ENCODE measurements at regions not wholly inside any gene's neighbourhood (a gene's known extent, or its start where the extent isn't known, plus 50 kb on each side); places are given as distances from the start of the nearest gene placed in this dataset.
"Not testable (repeated sequence)": the region's sequence is repeated elsewhere in the genome, so short reads cannot be mapped to it uniquely, and the experiment has no call there.

DNA sequence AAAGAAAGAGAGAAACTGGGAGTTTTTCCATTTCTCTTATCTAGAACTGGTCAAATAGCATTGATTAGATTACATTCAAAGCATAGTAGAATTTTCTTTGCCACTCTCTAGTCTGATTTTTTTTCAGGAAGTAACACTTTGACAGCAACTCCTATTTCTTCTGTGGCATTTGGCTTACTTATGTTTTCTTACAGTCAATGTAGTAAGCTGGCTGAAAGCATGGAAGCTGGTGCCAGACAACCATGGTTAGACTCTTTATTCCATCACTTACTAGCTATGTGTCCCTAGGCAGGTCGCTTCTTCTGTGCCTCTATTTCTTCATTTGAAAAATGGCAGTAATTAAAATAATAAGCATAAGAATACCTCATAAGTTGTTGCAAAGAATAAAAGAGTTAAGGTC lies 54.2 kb upstream of the OPRM1 start:
- DNase-seq (ENCODE audit: extremely low read depth in 1 of 2, low read depth in 1 of 2) = no peak

DNA sequence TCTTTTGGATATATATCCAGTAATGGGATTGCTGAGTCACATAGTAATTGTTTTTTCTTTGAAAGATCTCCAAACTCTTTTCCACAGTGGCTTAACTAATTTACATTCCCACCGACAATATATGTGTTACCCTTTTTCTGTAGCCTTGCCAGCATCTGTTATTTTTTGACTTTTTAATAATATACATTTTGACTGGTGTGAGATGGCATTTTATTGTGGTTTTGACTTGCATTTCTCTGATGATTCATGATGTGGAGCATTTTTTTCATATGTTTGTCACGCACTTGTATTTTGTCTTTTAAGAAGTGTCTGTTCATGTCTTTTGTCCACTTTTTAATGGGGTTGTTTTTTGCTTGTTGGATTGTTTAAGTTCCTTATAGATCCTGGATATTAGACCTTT lies 58.9 kb upstream of the OPRM1 start:
- DNase-seq (ENCODE audit: extremely low read depth in 1 of 2, low read depth in 1 of 2) = no peak

DNA sequence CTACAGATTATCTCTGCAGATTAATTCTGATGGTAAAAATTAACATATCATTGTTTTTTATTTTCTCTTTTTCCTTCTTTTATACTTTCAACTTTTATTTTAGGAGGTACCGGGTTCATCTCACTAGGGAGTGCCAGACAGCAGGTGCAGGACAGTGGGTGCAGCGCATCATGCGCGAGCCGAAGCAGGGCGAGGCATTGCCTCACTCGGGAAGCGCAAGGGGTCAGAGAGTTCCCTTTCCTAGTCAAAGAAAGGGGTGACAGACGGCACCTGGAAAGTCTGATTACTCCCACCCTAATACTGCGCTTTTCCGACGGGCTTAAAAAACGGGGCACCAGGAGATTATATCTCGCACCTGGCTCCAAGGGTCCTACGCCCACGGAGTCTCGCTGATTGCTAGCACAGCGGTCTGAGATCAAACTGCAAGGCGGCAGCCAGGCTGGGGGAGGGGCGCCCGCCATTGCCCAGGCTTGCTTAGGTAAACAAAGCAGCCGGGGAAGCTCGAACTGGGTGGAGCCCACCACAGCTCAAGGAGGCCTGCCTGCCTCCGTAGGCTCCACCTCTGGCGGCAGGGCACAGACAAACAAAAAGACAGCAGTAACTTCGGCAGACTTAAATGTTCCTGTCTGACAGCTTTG lies 60.0 kb upstream of the OPRM1 start:
- not testable (repeated sequence) for DNase-seq (ENCODE audit: extremely low read depth in 1 of 2, low read depth in 1 of 2)

DNA sequence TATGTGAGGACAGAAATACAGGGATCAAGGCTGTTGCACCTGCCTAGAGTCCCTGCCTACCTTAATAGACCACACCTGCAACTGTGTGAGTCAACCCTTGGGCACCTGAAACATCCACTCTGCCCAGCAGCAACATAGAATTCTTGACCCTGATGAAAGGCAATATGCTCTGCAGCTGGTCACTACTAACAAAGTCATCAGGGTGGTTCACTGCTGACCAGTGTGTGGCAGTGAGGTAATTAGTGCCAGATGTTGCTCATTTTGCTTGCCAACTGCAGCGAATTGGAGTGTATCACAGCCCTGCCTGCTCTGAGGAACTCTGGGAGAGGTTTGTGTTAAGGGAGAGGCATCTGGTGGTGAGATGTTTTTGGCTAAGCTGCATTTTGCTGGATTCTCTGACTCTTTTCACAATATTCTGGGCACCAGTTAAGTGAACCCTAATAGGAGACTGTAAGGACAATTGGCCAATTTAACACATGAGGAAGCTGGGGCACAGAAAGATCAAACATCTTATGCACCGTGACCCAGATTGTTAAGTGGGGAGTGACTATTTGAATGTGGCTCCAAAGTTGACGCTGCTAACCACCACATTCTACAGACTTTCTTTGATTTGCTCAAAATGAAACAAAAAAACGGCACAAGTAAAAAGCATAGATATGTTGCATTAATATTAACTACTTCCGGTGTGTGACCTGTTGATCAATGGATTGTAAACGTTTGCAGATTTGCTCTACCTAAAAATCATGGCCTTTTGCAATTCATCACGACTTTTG lies 61.9 kb upstream of the OPRM1 start:
- no peak for DNase-seq (ENCODE audit: extremely low read depth in 1 of 2, low read depth in 1 of 2)

DNA sequence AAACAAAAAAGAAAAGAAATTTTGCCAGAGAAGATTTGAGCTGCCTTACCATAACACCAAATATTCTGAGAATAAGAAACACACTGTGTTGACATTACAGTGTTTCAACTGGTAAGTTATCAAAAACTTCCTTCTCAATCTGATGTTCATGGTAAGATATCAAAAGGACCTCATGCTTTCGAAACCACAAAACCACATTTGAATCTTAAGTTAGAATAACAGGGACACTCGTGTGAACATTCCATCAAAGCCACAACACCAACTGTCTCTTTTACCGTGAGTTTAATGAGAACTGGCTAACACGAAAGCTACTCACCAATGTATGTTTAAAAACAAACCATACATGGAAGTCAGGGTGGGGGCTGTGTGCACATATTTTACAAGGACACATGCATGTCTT lies 73.0 kb upstream of the OPRM1 start:
- DNase-seq (ENCODE audit: extremely low read depth in 1 of 2, low read depth in 1 of 2) = no peak

DNA sequence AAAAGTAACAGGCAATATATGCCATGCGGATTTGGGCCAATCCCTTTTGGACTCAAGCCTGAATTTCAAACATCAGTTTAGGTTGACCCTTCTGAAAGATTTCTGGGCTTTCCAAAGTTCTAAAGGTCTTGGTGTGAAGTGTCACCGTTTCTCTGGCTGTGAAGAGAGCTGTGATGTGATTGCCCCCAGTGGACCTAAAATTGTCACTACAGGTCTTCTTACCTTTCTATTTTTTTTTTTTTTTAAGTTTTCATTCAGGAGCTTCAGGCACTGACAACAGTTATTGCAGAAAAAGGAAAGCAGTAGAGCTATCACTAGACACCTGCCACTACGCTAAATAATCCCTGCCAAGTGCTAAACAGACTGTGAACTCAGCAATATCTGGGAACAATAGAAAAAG lies 75.7 kb upstream of the OPRM1 start:
- DNase-seq (ENCODE audit: extremely low read depth in 1 of 2, low read depth in 1 of 2) = no peak

DNA sequence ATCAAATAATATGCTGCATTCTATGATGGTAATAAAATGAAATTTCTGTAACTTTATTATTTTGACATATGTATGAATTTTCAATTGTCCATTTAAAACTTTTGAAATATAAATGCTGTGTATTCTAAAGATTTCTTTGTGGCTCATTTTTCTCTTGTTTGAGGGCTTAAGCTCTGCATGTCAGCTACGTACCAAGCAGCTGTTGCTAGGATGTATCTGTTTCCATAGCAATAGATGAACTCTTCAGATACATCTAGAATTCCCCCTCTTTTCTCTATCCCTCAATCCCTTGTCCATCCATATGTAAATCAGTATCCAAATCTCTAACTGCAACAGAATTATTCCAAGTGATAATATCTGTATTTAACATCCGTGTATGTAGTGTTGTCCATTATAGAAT lies 76.5 kb upstream of the OPRM1 start:
- DNase-seq (ENCODE audit: extremely low read depth in 1 of 2, low read depth in 1 of 2) = no peak

DNA sequence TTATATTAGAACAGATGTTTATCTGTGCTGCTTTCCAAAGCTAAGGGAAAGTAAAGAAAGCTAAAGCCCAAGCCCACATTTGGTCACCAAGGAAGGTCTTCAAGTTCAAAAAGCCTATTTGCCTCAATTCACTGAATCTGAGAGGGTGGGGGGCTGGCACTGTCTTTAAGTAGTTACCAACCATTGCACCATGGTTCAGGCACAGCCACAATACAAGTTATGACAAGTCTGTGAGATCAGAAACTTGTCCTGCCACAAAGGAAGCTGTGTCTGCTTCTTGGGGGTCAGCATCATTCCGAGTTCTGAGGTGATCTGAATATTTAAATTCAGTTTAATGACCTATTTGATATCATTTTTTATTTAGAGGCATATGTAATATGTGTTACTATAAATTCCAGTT lies 78.3 kb upstream of the OPRM1 start:
- no peak for DNase-seq (ENCODE audit: extremely low read depth in 1 of 2, low read depth in 1 of 2)

DNA sequence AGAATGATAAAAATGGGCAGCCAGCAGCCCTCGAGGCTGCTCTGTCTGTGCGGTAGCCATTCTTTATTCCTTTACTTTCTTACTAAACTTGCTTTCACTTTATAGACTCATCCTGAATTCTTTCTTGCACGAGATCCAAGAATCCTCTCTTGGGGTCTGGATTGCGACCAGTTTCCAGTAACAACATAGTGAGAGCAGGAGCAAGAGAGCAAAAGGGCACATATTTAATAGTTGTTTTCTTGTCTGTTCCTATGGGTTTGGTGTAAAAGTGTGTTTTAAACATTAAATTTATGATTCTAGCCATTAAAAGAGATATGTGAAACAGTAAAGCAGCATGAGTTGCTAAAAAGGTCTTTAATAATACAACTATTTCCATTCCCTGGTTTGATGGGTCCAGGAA lies 78.8 kb upstream of the OPRM1 start:
- DNase-seq (ENCODE audit: extremely low read depth in 1 of 2, low read depth in 1 of 2) = no peak

DNA sequence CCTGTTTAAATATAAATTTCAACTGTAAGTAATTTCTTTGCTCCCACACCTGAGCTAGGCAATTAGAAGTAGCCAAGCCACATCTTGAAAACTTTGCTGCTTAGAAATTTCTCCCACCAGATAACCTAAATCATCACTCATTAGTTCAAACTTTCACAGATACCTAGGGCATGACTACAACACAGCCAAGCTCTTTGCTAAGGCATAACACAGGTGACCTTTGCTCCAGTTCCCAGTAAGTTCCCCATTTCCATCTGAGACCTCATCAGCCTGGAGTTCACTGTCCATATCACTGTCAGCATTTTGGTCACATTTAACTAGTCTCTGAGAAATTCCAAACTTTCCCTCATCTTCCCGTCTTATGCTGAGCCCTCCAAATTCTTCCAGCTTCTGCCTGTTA lies 79.8 kb upstream of the OPRM1 start:
- DNase-seq (ENCODE audit: extremely low read depth in 1 of 2, low read depth in 1 of 2) = no peak

DNA sequence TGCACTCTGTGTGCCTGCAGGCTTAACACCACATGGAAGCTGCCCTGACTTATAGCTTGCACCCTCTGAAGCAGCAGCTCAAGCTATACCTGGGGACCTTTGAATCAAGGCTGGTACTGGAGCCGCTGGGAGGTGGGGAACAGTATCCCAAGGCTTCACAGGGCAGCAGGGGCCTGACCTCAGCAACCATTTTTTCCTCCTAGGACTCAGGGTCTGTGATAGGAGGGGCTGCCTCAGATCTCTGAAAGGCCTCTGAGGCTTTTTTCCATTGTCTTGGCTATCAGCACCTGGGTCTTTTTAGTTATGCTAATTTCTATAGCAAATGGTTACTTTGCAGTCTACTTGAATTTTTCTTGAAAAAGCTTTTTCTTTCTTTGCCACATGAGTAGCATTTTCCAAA lies 80.2 kb upstream of the OPRM1 start:
- DNase-seq (ENCODE audit: extremely low read depth in 1 of 2, low read depth in 1 of 2) = no peak

DNA sequence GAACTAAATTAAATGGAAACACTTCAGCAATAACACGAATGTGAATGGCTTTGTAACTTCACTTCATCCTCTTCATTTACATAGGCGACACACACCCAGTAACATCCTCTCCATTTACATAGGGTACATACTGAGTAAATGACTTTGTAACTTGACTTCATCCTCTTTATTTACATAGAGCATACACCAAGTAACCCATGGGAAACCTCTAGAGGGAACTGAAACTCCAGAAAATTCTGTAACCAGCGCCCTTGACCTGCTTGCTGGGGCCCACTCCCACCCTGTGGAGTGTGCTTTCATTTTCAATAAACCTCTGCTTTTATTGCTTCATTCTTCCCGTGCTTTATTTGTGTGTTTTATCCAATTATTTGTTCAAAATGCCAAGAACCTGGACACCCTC lies 81.6 kb upstream of the OPRM1 start:
- no peak for DNase-seq (ENCODE audit: extremely low read depth in 1 of 2, low read depth in 1 of 2)

DNA sequence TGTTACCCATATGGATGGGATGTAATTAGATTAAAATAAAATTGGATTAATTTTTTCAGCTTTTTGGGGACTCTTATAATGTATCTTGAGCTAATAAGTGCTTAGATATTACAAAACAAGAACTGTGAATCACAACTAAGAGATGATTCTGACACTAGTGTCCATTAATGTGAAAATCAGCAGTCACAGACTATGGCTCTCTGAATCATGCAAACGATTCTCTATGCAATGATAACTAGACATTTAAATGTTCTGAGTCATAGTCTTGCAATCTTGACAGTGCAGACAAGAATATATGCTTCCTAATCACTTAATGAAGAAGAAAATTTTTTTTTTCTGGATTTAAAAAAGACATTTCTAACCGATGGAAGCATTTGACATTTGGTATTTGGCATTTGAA lies 82.2 kb upstream of the OPRM1 start:
- DNase-seq (ENCODE audit: extremely low read depth in 1 of 2, low read depth in 1 of 2) = no peak

DNA sequence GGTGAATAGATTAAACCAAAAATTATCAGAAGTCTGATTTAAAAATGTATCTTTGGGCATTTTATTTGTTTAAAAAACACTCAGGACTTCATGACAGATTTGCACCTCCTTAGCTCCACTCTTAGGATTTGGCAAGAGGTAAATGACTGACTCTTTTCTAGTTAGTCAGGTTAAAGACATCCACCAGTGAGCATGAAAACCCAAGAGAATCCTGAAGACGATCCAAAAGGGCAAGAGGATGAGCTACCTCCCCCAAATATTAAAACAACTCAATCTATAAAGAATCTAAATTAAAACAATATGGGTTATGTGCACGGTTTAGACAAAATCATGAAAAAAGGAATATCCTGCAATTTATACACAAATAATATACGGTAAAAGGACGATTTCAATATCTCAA lies 89.4 kb upstream of the OPRM1 start:
- no peak for DNase-seq (ENCODE audit: extremely low read depth in 1 of 2, low read depth in 1 of 2)

DNA sequence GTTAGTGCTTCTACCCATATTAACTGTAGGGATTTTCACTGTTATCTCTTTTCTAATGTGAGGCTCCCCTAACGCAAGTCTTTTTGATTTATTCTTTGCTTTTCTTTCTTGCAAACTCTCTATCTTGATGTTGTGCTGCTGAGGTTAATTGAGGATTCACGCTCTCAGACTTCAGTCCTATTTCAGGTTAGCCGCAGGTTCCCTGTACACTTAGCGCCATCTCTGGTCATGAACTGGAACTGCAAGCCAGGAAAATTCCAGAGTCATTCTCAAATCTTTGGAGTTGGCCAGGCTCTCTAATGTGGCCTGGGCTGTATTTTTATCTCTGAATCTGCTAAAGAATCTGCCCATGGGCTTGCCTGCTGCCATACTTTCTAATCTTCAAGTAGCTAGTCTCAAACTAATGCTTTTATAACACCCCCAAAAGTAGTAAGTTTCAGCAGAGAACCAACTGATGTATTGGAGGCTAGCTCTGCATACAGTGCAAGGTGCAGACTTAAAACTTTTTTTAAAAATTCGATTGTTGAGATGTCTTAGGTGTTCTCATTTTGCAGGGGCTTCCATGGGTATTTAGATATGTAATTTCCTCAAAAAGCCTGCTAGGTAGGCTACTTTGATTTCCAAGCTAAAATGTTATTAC lies 91.1 kb upstream of the OPRM1 start:
- no peak for DNase-seq (ENCODE audit: extremely low read depth in 1 of 2, low read depth in 1 of 2)

DNA sequence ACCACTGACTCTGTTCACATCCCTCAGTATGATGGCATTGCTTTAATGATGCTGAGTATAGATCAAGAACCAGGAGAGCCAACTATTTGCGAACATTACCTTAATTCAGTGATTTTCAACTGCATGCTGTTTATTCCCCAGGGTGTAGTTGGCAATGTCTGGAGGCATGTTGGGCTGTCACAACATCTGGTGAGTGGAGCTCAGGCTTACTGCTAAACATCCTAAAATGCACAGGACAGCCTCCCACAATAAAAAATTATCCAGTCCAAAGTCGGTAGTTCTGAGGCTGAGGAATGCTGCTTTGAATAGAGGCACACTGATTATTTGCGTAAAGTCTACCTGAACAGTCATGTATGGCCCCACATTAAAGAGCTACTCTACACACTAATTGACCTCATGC lies 94.8 kb upstream of the OPRM1 start:
- no peak for DNase-seq (ENCODE audit: extremely low read depth in 1 of 2, low read depth in 1 of 2)

DNA sequence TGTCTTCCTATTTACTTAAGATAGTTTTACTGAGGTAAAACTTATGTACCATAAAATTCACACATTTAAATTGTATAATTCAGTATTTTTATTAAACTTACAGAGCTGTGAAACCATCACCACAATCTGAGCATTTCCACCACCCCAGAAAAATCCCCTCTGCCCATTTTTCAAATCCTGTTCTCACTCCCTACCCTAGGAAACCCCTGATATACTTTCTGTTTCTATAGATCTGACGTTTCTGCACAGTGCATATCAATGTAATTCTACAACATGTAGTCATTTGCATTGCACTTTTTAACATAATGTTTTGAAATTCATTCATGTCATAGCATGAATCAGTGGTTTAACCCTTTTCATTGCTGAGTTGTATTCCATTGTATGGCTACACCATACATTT lies 96.7 kb upstream of the OPRM1 start:
- DNase-seq (ENCODE audit: extremely low read depth in 1 of 2, low read depth in 1 of 2) = no peak

DNA sequence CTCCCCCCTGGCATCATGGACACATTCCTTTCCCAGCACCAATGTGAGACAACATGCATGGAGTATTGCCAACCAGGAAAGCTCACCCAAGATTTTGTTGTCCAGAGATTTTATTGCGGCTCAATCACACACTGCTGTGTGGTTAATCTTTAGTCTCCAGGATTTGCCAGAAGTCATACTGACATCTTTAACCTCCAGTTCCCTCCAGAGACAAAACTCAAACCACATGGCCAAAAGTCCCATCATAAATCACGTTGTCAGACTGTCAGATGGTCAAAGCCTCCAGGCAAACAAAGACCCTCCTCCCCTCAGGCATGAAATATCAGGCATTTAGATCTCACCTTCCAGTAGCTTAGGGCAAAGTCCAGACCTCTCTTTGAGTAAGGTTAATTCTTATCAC lies 97.3 kb upstream of the OPRM1 start:
- no peak for DNase-seq (ENCODE audit: extremely low read depth in 1 of 2, low read depth in 1 of 2)

DNA sequence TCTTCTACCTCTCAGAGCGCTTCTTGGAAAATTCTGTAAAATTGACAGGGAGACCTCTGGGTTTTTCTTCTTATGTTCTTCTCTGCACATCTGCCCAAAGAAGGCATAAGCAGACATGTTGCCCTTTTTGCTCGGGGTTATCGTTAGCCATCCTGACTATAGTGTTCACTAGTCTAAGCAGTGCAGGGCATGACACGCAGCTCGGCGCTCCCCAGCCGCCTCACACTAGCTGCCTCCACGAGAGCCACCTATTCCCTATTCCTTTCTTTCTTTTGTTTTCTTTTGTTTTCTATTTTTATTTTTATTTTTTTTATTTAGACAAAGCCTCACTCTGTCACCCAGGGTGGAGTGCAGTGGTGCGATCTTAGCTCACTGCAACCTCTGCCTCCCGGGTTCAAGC lies 100.2 kb upstream of the OPRM1 start:
- no peak for DNase-seq (ENCODE audit: extremely low read depth in 1 of 2, low read depth in 1 of 2)

DNA sequence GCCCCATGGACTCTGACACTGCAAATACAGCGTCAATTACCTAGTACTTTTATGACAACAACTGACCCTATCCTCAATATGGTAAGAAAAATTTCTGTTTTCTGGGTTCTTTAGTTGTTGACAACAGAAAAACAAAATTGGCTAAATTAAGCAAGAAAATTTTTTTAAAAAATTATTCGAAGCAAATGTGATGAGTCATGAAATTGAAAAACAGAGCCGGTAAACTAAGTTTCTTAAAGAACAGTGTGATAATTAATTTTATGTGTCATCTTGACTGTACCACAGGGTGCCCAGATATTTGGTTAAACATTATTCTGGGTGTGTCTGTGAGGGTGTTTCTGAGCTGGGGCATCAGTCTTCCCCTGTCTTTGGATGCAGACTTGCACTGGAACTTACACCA lies 107.6 kb upstream of the OPRM1 start:
- no peak for DNase-seq (ENCODE audit: extremely low read depth in 1 of 2, low read depth in 1 of 2)

DNA sequence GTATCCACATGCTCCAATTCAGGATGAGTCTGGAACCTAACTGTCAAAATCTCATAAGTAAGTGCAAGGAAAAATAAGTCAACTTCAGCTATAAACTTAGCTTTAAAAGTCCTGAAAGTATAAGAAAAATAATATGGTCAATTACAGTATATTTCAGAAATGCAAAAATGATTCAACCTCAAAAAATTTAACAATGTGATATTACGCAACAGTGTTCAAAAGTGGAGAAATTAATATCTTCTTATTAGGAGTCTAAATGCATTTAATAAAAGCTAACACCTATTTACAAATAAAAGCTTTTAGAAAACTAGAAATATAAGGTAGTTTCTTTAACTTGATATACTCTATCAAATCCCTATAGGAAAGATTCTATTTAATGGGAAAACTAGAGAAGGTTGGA lies 111.2 kb upstream of the OPRM1 start:
- DNase-seq (ENCODE audit: extremely low read depth in 1 of 2, low read depth in 1 of 2) = no peak

DNA sequence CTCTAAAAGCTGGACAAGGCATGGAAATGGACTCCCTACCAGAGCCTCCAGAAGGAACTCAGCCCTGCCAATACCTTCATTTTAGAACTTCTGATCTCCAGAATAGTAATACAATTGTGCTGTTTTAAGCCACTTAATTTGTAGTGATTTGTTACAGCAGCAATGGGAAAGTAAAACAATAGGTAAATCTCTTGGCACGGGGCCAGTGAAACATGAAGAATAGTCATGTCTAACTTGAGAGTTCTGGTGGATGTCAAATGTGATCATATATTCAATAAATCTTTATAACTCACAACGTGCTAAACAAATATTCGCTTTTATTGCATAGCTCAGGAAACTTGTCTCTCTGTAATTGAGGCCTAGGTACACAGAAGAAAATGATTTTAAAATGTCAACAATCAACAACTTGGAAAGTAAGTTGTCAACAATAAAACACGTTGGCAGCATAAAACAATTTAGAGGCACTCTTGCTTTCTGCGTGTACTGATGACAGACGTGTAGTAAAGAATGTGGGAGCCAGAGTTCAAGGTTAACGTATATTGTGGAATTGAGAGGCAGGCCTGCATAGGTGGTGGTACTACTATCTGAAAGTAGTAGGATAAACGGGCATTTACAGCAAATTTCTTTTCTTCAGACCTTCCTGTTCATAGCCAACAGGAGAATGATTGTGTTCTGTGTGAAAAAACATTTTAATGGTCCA lies 140.5 kb upstream of the OPRM1 start:
- DNase-seq (ENCODE audit: extremely low read depth in 1 of 2, low read depth in 1 of 2) = no peak

Measured in activated CD8-positive, alpha-beta memory T cell treated with anti-CD3 and anti-CD28 coated beads for 1 hour (primary cell).